Coronary artery (tissue), 2 donors: ENCODE measurements at regions not wholly inside any gene's neighbourhood (a gene's known extent, or its start where the extent isn't known, plus 50 kb on each side); places are given as distances from the start of the nearest gene placed in this dataset.

Experiments
- DNase-seq: peaks from one replicate; pipeline ENCODE4 v3.0.0-alpha.2; 2017; ENCODE audit warnings: low spot score
- H3K27ac ChIP-seq, 2 donors: fragments of 200-600 bp; sonication (generic); one replicate each; pipeline ENCODE4 v1.5.1; 2016 to 2019
- H3K4me3 ChIP-seq: fragments of 200-600 bp; sonication (generic); 2 replicates; pipeline ENCODE4 v1.5.1; 2016; ENCODE audit warnings: mild to moderate bottlenecking, moderate library complexity
- TF ChIP-seq, protein P1 (sequence below): fragments of 200-600 bp; sonication (generic); IDR thresholded peaks from one replicate; pipeline ENCODE4 v1.5.1; 2019; ENCODE audit warnings: antibody characterized with exemption

DNA sequence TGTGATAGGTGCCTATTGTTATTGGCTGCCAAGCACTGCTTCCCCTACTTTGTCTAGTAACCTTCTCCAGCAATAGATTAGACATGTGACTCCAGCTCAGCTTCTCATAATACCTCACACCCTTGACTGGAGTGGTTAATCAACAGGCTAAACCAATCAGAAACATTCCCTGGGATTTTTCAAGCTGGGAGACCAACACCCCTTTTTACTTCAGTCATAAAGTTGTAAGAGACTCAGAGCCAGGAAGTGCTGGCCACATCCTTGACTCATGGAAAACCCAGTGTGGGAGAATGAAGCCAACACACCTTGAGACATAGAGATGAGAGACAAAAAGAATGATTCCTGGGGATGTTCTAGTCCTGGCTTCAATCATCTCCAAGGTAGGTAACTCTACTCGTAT lies 62.6 kb upstream of the HECTD2 start:
- DNase-seq: no peak
- Histone ChIP-seq H3K4me3 (no peak overlapping the region), H3K27ac (no peak overlapping the region)
- TF ChIP-seq, protein P1, sequence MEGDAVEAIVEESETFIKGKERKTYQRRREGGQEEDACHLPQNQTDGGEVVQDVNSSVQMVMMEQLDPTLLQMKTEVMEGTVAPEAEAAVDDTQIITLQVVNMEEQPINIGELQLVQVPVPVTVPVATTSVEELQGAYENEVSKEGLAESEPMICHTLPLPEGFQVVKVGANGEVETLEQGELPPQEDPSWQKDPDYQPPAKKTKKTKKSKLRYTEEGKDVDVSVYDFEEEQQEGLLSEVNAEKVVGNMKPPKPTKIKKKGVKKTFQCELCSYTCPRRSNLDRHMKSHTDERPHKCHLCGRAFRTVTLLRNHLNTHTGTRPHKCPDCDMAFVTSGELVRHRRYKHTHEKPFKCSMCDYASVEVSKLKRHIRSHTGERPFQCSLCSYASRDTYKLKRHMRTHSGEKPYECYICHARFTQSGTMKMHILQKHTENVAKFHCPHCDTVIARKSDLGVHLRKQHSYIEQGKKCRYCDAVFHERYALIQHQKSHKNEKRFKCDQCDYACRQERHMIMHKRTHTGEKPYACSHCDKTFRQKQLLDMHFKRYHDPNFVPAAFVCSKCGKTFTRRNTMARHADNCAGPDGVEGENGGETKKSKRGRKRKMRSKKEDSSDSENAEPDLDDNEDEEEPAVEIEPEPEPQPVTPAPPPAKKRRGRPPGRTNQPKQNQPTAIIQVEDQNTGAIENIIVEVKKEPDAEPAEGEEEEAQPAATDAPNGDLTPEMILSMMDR: no peak

DNA sequence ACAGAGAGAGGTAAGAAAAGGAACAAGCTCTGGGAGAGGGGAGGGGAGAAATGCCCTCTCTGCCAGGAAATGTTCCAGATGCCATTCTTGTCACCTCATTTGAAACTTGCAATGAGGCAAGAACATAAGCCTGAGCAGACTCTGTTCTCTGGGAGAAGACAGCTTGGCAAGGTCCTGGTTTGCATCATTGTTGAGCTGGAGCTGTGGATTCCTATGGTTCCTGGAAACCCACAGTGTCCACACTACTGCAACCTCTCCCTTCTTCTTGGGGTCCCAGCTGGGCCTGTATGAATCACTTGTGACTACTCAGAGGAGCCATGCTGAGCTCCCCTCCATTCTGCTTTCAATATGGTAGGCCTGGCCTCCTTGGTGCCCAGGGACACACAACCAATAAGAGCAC lies 60.8 kb upstream of the HECTD2 start:
- peak; percentile 87 for DNase-seq
- TF ChIP-seq, protein P1: no peak
- H3K4me3 ChIP-seq: no peak overlapping the region
- peak overlapping the region; percentile 70 to 75 for H3K27ac ChIP-seq

DNA sequence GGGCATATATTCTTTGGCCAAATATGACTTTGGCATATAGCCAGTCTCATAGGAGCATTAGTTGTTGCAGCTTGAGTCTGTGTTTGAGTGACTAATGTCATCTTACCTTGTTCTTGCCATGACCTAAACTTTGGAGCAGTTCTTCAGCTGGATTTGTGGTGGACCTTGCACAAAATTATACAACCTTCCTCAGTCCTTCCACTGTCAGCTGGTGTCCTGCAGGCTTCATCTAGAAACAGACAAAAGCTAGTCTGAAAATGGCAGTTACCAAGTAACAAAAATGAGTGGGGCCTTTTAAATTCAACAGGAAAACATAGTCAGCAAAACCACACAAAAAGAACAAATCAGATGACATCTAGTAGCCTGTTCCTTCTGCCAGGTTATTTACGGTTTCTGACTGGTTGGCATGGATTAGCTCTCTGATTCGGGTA lies 59.5 kb upstream of the HECTD2 start:
- H3K4me3 ChIP-seq: no peak overlapping the region
- H3K27ac ChIP-seq: peak overlapping the region; percentile 67 to 75
- TF ChIP-seq, protein P1: no peak
- DNase-seq: no peak

DNA sequence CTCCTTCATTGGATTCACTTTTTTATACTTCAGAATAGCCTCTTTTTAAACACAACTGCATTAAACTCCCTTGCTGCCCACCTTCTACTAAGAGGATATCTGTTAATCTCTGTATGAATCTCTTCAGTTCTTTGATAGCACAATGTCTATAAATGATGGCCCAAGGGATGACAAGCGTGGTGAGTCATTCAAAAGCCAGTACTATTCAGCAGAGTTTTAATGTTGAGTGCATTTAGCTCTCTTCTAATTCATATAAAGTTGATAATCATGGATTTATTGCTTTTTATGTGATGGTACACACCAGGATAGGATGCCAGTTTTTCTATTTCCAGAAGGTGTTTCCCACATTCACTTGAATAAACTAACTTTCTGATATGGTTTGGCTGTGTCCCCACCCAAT lies 57.4 kb upstream of the HECTD2 start:
- Histone ChIP-seq H3K27ac (no peak overlapping the region), H3K4me3 (no peak overlapping the region)
- DNase-seq: no peak
- TF ChIP-seq, protein P1: no peak

DNA sequence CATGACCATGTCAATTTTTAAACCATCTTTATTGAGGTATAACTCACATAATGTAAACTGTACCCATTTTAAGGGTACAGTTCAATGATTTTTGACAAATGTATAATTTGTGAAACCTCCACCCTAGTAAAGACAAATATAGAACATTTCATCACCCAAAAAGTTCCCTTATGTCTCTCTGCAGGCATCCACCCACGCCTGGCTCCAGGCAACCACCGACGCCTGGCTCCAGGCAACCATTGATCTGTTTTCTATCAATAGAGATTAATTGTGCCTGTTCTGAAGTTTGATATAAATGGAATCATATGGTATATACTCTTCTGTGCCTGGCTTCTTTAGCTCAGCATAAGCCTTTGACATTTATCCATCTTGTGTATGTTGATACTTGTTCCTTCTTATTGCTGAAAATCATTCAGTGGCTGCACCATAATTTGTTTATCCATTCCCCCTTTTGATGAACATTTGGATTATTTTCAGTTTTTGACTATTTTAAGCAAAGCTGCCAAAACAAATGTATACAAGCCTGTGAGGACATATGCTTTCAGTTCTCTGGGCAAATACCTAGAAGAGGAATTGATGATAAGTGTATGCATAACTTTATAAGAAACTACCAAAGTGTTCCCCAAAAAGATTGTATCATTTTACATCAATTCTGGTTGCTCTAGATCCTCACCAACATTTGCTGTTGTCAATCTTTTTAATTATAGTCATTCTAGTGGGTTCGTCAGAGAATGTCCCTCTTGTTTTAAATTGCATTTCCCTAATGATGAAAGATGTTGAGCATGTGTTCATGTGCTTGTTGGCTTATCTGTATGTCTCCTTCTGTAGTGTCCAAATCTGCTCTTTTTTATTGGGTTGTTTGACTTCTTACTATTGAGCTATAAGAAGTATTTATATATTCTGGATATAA lies 55.7 kb upstream of the HECTD2 start:
- TF ChIP-seq, protein P1: no peak
- no peak for DNase-seq
- Histone ChIP-seq H3K27ac (no peak overlapping the region), H3K4me3 (no peak overlapping the region)

DNA sequence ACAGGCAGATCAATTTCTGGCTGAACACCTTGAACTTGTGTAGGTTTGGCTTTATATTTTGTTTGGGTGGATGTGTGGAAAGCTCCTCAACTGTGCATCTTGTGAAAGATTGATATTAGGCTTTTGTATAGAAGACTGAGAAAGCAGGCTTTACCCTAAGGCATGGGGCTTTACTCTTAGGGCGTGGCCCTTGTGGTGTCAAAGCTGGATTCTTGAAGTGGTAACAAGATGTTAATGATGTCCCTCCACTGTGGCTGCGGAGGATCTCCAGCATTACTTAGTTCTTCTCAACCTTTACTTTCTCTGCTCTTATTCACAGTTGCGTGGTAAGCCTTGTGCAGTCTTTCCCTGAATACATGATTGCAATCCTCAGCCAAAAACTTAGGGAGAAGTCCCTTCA lies 54.1 kb upstream of the HECTD2 start:
- Histone ChIP-seq H3K27ac (no peak overlapping the region), H3K4me3 (no peak overlapping the region)
- DNase-seq: no peak
- TF ChIP-seq, protein P1: no peak

DNA sequence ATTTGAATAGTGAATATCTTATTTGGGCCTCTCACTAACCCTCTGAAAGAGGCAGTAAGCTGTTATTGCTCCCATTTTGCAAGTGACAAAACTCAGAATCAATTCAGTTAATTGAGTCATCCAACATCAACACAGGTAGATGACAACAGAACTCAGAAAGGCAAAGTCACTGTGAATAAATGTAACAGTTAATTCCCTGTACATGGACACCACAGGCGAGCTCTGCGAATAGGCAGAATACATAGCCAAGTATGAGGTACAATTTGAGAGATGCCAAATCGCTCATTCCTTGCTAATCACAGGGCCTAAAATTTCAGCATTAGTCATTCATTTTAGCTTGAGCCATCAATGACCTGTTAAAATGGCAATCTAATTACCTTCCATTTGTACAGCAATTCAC lies 52.6 kb upstream of the HECTD2 start:
- no peak for DNase-seq
- Histone ChIP-seq H3K4me3 (no peak overlapping the region), H3K27ac (no peak overlapping the region)
- TF ChIP-seq, protein P1: no peak
